H9 (cell line): ENCODE measurements at regions not wholly inside any gene's neighbourhood (a gene's known extent, or its start where the extent isn't known, plus 50 kb on each side); places are given as distances from the start of the nearest gene placed in this dataset.

Source experiments
- DNase-seq: peaks from one replicate; pipeline ENCODE4 v3.0.0-alpha.2; 2017
- H2AFZ ChIP-seq: one replicate; pipeline ENCODE4 v1.6.1; 2013; ENCODE audit warnings: mild to moderate bottlenecking, low read length, control low read depth, moderate library complexity
- H2AK5ac ChIP-seq: 2 replicates; pipeline ENCODE4 v1.6.1; 2013; ENCODE audit warnings: low read length, control low read depth, mixed read lengths; ENCODE audit not compliant: insufficient read length
- H2BK120ac ChIP-seq: one replicate; pipeline ENCODE4 v1.6.1; 2013; ENCODE audit warnings: low read depth, mild to moderate bottlenecking, low read length, control low read depth, inconsistent platforms; ENCODE audit not compliant: poor library complexity, severe bottlenecking
- H2BK12ac ChIP-seq: 2 replicates; pipeline ENCODE4 v1.6.1; 2013; ENCODE audit warnings: low read length, control low read depth, mixed read lengths, low read depth; ENCODE audit not compliant: insufficient read length
- H2BK15ac ChIP-seq: 2 replicates; pipeline ENCODE4 v1.6.1; 2013; ENCODE audit warnings: low read depth, low read length, control low read depth
- H2BK20ac ChIP-seq: one replicate; pipeline ENCODE4 v1.6.1; 2013; ENCODE audit warnings: low read depth, mild to moderate bottlenecking, low read length, control low read depth, inconsistent platforms; ENCODE audit not compliant: poor library complexity, severe bottlenecking
- H2BK5ac ChIP-seq: 2 replicates; pipeline ENCODE4 v1.6.1; 2013; ENCODE audit warnings: low read length, control low read depth, mixed read lengths; ENCODE audit not compliant: insufficient read length
- H3K14ac ChIP-seq: 2 replicates; pipeline ENCODE4 v1.6.1; 2013; ENCODE audit warnings: low read length, control low read depth; ENCODE audit not compliant: insufficient read depth
- H3K18ac ChIP-seq: 2 replicates; pipeline ENCODE4 v1.6.1; 2013; ENCODE audit warnings: low read depth, mild to moderate bottlenecking, mixed read lengths, low read length, control low read depth; ENCODE audit not compliant: insufficient read length
- H3K23ac ChIP-seq: 2 replicates; pipeline ENCODE4 v1.6.1; 2013; ENCODE audit warnings: low read length, control low read depth, mixed read lengths, low read depth; ENCODE audit not compliant: insufficient read length
- H3K23me2 ChIP-seq: 2 replicates; pipeline ENCODE4 v1.6.1; 2013; ENCODE audit warnings: low read depth, mild to moderate bottlenecking, mixed read lengths, low read length, control low read depth; ENCODE audit not compliant: insufficient read length, poor library complexity, severe bottlenecking
- H3K27ac ChIP-seq: 2 replicates; pipeline ENCODE4 v1.5.1; 2013; ENCODE audit warnings: low read length, control low read depth, mixed read lengths, low read depth; ENCODE audit not compliant: insufficient read length
- H3K27me3 ChIP-seq: 2 replicates; pipeline ENCODE4 v1.6.1; 2013; ENCODE audit warnings: low read length, control low read depth, inconsistent platforms; ENCODE audit not compliant: insufficient read depth
- H3K4ac ChIP-seq: 2 replicates; pipeline ENCODE4 v1.6.1; 2013; ENCODE audit warnings: low read depth, mild to moderate bottlenecking, control low read depth, inconsistent platforms, low read length, moderate library complexity
- H3K4me1 ChIP-seq: 2 replicates; pipeline ENCODE4 v1.6.1; 2013; ENCODE audit warnings: low read length, control low read depth, inconsistent platforms; ENCODE audit not compliant: insufficient read depth
- H3K4me2 ChIP-seq: 2 replicates; pipeline ENCODE4 v1.6.1; 2013; ENCODE audit warnings: low read length, control low read depth, mixed read lengths; ENCODE audit not compliant: insufficient read length, insufficient read depth
- H3K56ac ChIP-seq: 2 replicates; pipeline ENCODE4 v1.6.1; 2013; ENCODE audit warnings: low read depth, mild to moderate bottlenecking, mixed read lengths, low read length, control low read depth; ENCODE audit not compliant: insufficient read length
- H3K79me1 ChIP-seq: 2 replicates; pipeline ENCODE4 v1.6.1; 2013; ENCODE audit warnings: low read depth, mild to moderate bottlenecking, moderate library complexity, low read length, control low read depth, inconsistent platforms; ENCODE audit not compliant: insufficient read depth, poor library complexity, severe bottlenecking
- H3K79me2 ChIP-seq: 2 replicates; pipeline ENCODE4 v1.6.1; 2013; ENCODE audit warnings: low read length, control low read depth, inconsistent platforms; ENCODE audit not compliant: insufficient read depth
- H3K9ac ChIP-seq: 2 replicates; pipeline ENCODE4 v1.6.1; 2013; ENCODE audit warnings: low read length, control low read depth, mixed read lengths; ENCODE audit not compliant: insufficient read length; ENCODE audit errors: extremely low read depth
- H3K9me3 ChIP-seq: one replicate; pipeline ENCODE4 v1.6.1; 2013; ENCODE audit warnings: low read depth, low read length, inconsistent platforms; ENCODE audit not compliant: control insufficient read depth
- H3T11ph ChIP-seq: one replicate; pipeline ENCODE4 v1.6.1; 2013; ENCODE audit warnings: mild to moderate bottlenecking, low read length, control low read depth, inconsistent platforms
- H4K20me1 ChIP-seq: one replicate; pipeline ENCODE4 v1.6.1; 2013; ENCODE audit not compliant: control insufficient read depth, insufficient read length, insufficient read depth
- H4K5ac ChIP-seq: 2 replicates; pipeline ENCODE4 v1.6.1; 2013; ENCODE audit warnings: low read depth, mild to moderate bottlenecking, mixed read lengths, low read length, control low read depth; ENCODE audit not compliant: insufficient read length
- H4K8ac ChIP-seq: replicated peaks from 2 replicates; pipeline ENCODE4 v1.6.1; 2013; ENCODE audit warnings: low read length, control low read depth, mixed read lengths, low read depth; ENCODE audit not compliant: insufficient read length
- H4K91ac ChIP-seq: 2 replicates; pipeline ENCODE4 v1.6.1; 2013; ENCODE audit warnings: low read depth, mild to moderate bottlenecking, moderate library complexity, mixed read lengths, low read length, control low read depth; ENCODE audit not compliant: insufficient read length
- H3K27ac Mint-ChIP-seq, 3 experiments: 2 replicates in 2 of 3; 3 replicates in 1 of 3; pipeline ENCODE4 v1.8.0; 2020 to 2021; ENCODE audit warnings: mixed read lengths in 3 of 3, mild to moderate bottlenecking in 1 of 3, moderate library complexity in 1 of 3
- H3K27me3 Mint-ChIP-seq: 2 replicates; pipeline ENCODE4 v1.8.0; 2021; ENCODE audit warnings: low read depth, mild to moderate bottlenecking, moderate library complexity, mixed read lengths
- H3K36me3 Mint-ChIP-seq, 3 experiments: 2 replicates in 2 of 3; 3 replicates in 1 of 3; pipeline ENCODE4 v1.8.0; 2020 to 2021; ENCODE audit warnings: low read depth in 3 of 3, mixed read lengths in 3 of 3; ENCODE audit not compliant: insufficient read depth in 1 of 3
- H3K4me1 Mint-ChIP-seq, 2 experiments: 2 replicates each; pipeline ENCODE4 v1.8.0; 2020; ENCODE audit warnings: mixed read lengths in 2 of 2
- H3K4me3 Mint-ChIP-seq, 2 experiments: 2 replicates in 1 of 2; 3 replicates in 1 of 2; pipeline ENCODE4 v1.8.0; 2020 to 2021; ENCODE audit warnings: mild to moderate bottlenecking in 2 of 2, mixed read lengths in 2 of 2, moderate library complexity in 1 of 2
- H3K9me3 Mint-ChIP-seq, 2 experiments: 2 replicates in 1 of 2; 3 replicates in 1 of 2; pipeline ENCODE4 v1.8.0; 2020; ENCODE audit warnings: mild to moderate bottlenecking in 2 of 2, mixed read lengths in 2 of 2, moderate library complexity in 1 of 2
- WGBS: extraction: QIAGEN DNeasy Blood & Tissue Kit; methylation state at CpG from one replicate; pipeline ENCODE4 v1.1.7; 2013; ENCODE audit warnings: missing lambda C conversion rate, low lambda C conversion rate, mixed read lengths; ENCODE audit not compliant: insufficient read length; ENCODE audit errors: extremely low coverage; 5-methylcytosine and 5-hydroxymethylcytosine counted together
- TF ChIP-seq, protein P1 (sequence below): fragments of 200-600 bp; sonication (generic); conservative IDR thresholded peaks from 3 replicates; pipeline ENCODE4 v1.8.0; 2021; ENCODE audit warnings: antibody characterized with exemption, mild to moderate bottlenecking

DNA sequence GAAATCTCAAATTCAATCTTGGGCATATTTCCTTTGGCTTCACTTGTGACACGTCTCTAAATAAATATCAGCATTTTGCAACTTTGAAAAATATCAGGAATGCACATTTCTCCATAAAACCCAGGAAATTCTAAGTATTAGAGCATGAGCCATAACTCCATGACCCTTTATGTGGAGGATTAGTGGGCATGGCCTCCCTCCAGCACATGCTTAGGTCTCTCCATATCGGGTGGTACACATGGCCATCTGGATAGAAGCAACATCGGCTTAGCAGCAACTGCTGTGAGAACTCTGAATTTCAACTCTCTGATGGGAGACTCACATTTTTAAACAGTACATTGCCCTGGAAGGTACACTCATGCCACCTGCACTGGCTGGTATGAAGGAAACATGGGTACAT, 73.7 kb upstream of the EGFLAM start:
- Histone ChIP-seq H2BK20ac (no peak overlapping the region), H3K14ac (no peak overlapping the region), H3K4me2 (no peak overlapping the region), H2BK120ac (no peak overlapping the region), H3K23me2 (no peaks in the 10 kb centered on the region), H2AK5ac (no peak overlapping the region), H3K27ac (no peak overlapping the region), H3K56ac (no peak overlapping the region), H4K8ac (no peak overlapping the region), H3K4me1 (no peaks in the 10 kb centered on the region), H2BK15ac (no peak overlapping the region), H4K20me1 (no peaks in the 10 kb centered on the region), H3K23ac (no peak overlapping the region), H3K18ac (no peak overlapping the region), H2BK5ac (no peak overlapping the region), H3K27me3 (no peaks in the 10 kb centered on the region), H3K9ac (no peak overlapping the region), H4K5ac (no peak overlapping the region), H3K79me2 (no peaks in the 10 kb centered on the region), H4K91ac (no peak overlapping the region), H3T11ph (no peak overlapping the region), H3K9me3 (no peaks in the 10 kb centered on the region), H2AFZ (no peak overlapping the region), H3K79me1 (no peaks in the 10 kb centered on the region), H3K4ac (no peak overlapping the region), H2BK12ac (no peak overlapping the region)
- H3K36me3 Mint-ChIP-seq: no peaks in the 10 kb centered on the region
- TF ChIP-seq, protein P1, sequence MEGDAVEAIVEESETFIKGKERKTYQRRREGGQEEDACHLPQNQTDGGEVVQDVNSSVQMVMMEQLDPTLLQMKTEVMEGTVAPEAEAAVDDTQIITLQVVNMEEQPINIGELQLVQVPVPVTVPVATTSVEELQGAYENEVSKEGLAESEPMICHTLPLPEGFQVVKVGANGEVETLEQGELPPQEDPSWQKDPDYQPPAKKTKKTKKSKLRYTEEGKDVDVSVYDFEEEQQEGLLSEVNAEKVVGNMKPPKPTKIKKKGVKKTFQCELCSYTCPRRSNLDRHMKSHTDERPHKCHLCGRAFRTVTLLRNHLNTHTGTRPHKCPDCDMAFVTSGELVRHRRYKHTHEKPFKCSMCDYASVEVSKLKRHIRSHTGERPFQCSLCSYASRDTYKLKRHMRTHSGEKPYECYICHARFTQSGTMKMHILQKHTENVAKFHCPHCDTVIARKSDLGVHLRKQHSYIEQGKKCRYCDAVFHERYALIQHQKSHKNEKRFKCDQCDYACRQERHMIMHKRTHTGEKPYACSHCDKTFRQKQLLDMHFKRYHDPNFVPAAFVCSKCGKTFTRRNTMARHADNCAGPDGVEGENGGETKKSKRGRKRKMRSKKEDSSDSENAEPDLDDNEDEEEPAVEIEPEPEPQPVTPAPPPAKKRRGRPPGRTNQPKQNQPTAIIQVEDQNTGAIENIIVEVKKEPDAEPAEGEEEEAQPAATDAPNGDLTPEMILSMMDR: no peak
- peaks cover 6 to 12% of the 10 kb centered on the region in 2 experiments for H3K4me1 Mint-ChIP-seq
- WGBS: no CpG with 5 or more reads among the region's 3 CpGs
- H3K27me3 Mint-ChIP-seq: no peaks in the 10 kb centered on the region
- H3K4me3 Mint-ChIP-seq: no peak overlapping the region
- no peaks in the 10 kb centered on the region for H3K9me3 Mint-ChIP-seq
- H3K27ac Mint-ChIP-seq: no peak overlapping the region
- DNase-seq: no peak
